SK-N-SH (cell line): ENCODE measurements at regions not wholly inside any gene's neighbourhood (a gene's known extent, or its start where the extent isn't known, plus 50 kb on each side); places are given as distances from the start of the nearest gene placed in this dataset.

Experiments used
- EZH2phosphoT487 ChIP-seq: fragments of 200-600 bp; sonication (generic); IDR thresholded peaks from 2 replicates; pipeline ENCODE4 v1.6.1; 2017; ENCODE audit warnings: low read depth, mixed run types, mild to moderate bottlenecking, antibody characterized with exemption, moderate library complexity, borderline replicate concordance
- GABPA ChIP-seq: IDR thresholded peaks from 2 replicates; pipeline ENCODE4 v1.4.0; 2012; ENCODE audit warnings: low read depth, mild to moderate bottlenecking
- MAX ChIP-seq: IDR thresholded peaks from 2 replicates; pipeline ENCODE4 v1.4.0; 2012; ENCODE audit warnings: low read depth
- MEF2A ChIP-seq: IDR thresholded peaks from 2 replicates; pipeline ENCODE4 v1.4.0; 2012; ENCODE audit warnings: low read depth, borderline replicate concordance
- POLR2AphosphoS5 ChIP-seq: IDR thresholded peaks from 2 replicates; pipeline ENCODE4 v1.6.1; 2012; ENCODE audit warnings: low read depth, low read length
- RAD21 ChIP-seq: IDR thresholded peaks from 2 replicates; pipeline ENCODE4 v1.6.1; 2012; ENCODE audit warnings: mild to moderate bottlenecking, low read length
- RCOR1 ChIP-seq: fragments of 150-350 bp; IDR thresholded peaks from 2 replicates; pipeline ENCODE4 v1.6.1; 2017; ENCODE audit warnings: antibody characterized with exemption, low read length
- RFX5 ChIP-seq: IDR thresholded peaks from 2 replicates; pipeline ENCODE4 v1.6.1; 2012; ENCODE audit warnings: mild to moderate bottlenecking, improper control_type of control experiment, low read length
- SIN3A ChIP-seq: IDR thresholded peaks from 2 replicates; pipeline ENCODE4 v1.6.1; 2012; ENCODE audit warnings: low read depth, mild to moderate bottlenecking, low read length, moderate library complexity, borderline replicate concordance
- TEAD4 ChIP-seq: IDR thresholded peaks from 2 replicates; pipeline ENCODE4 v1.4.0; 2012; ENCODE audit warnings: mild to moderate bottlenecking, borderline replicate concordance; ENCODE audit not compliant: insufficient read depth
- TF ChIP-seq, protein P1 (sequence below): fragments of 200-600 bp; sonication (generic); IDR thresholded peaks from 2 replicates; pipeline ENCODE4 v1.6.1; 2017; ENCODE audit warnings: antibody characterized with exemption, mild to moderate bottlenecking, moderate library complexity
- TF ChIP-seq, protein P2 (sequence below): IDR thresholded peaks from 2 replicates; pipeline ENCODE4; 2012

DNA sequence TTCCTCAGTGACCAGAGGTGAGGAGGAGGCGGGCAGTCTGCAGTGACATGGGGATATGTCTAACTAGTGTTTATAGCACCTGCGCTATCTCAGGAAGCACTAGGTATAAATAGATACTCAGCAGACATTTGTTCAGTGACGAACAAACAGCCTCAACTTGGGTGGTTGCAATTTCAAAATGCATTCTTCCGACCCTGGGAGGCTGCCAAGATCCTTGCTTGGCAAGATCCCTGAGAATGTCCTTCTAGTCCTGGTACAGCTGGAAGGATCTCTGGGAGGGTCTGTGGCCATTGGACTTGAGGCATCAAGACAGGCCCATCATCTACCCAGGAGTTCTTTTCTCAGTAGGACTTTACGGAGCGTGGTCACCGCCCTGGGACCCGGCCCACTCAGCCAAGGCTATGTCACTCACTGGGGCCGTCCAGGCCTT lies 299.5 kb downstream of the ZNF536 start:
- no peak for TF ChIP-seq GABPA
- TF ChIP-seq, protein P1, sequence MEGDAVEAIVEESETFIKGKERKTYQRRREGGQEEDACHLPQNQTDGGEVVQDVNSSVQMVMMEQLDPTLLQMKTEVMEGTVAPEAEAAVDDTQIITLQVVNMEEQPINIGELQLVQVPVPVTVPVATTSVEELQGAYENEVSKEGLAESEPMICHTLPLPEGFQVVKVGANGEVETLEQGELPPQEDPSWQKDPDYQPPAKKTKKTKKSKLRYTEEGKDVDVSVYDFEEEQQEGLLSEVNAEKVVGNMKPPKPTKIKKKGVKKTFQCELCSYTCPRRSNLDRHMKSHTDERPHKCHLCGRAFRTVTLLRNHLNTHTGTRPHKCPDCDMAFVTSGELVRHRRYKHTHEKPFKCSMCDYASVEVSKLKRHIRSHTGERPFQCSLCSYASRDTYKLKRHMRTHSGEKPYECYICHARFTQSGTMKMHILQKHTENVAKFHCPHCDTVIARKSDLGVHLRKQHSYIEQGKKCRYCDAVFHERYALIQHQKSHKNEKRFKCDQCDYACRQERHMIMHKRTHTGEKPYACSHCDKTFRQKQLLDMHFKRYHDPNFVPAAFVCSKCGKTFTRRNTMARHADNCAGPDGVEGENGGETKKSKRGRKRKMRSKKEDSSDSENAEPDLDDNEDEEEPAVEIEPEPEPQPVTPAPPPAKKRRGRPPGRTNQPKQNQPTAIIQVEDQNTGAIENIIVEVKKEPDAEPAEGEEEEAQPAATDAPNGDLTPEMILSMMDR = no peak
- no peak for TF ChIP-seq MAX
- TF ChIP-seq RCOR1 = no peak
- no peak for TF ChIP-seq SIN3A
- TF ChIP-seq POLR2AphosphoS5 = no peak
- TF ChIP-seq, protein P2, sequence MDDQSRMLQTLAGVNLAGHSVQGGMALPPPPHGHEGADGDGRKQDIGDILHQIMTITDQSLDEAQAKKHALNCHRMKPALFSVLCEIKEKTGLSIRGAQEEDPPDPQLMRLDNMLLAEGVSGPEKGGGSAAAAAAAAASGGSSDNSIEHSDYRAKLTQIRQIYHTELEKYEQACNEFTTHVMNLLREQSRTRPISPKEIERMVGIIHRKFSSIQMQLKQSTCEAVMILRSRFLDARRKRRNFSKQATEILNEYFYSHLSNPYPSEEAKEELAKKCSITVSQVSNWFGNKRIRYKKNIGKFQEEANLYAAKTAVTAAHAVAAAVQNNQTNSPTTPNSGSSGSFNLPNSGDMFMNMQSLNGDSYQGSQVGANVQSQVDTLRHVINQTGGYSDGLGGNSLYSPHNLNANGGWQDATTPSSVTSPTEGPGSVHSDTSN = no peak
- no peak for TF ChIP-seq RAD21
- no peak for TF ChIP-seq TEAD4
- TF ChIP-seq EZH2phosphoT487 = no peak
- no peak for TF ChIP-seq MEF2A
- no peak for TF ChIP-seq RFX5
